Amygdala (tissue), 56 donors: ENCODE measurements at regions not wholly inside any gene's neighbourhood (a gene's known extent, or its start where the extent isn't known, plus 50 kb on each side); places are given as distances from the start of the nearest gene placed in this dataset.

Source experiments
- DNase-seq, 56 donors: peaks; one replicate each; lab custom pipeline; 2025; lab: John Stamatoyannopoulos, UW

DNA sequence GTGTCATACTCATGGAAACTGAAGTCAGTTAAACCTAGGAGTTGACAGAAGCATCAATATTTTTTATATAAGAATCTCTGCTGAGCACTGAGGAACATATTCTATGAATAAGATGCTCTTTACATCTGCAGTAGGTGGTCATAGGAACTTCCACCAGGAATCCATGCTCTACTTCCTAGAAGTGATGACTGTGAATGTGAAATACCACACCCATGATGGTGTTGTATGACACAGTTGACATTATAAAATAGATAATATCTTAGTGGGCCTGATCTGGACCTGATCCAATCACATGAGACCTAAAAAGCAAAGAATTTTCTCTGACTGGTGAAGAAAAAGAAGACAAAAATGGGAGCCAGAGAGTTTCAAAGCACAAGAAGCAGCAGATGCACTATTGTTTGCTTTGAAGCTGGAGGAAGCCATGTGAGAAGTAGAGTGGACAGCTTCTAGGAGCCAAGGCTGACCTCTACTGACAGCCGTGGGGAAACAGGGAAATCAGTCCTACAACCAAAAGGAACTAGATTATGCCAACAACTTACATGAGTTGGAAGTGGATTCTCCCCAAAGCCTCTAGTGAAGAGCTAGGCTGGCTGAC, 68.6 kb upstream of the HS3ST1 start:
- no peak for DNase-seq

DNA sequence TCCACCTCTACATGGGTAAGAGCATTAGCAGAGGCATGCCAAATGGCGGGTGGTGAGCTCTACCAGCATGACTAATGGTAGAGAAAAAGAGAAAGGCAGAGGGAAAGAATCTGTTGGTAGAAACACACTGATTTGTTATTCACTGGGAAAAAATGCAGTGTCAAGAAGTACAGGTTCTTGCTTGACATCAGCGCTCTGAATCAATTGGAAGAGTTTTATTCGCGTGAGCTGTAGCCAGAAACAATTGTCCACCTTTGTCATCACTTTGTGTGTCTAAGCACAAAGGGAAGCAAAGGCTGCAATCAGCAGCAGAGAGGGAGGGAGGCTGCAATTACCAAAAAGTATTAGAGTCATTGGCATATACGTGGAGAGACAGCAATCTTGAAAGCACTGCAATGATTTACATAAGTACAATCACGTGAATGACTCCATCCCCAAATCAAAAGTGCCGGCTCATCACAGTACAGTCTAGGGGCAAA, 67.7 kb upstream of the HS3ST1 start:
- DNase-seq, result no peak

DNA sequence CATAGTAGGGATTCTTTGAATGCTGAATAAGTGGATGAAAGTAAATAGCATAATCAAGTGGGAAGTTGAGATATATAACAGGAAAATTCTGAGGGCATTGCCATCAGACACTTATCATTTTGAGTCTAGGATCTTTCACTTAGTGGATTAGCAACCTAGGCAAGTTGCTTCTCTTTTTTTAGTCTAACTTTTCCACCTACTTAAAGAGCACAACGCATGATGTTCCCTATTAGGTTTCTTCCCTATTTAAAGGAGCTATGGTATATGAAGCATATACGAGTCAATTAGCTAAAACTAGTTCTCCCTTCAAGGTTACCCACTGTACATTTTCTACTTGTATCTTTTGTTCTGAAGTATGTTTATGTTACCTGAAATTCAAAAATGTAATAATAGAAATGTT, 67.1 kb upstream of the HS3ST1 start:
- DNase-seq, result no peak

GRCh38 chr4:11495291-11495690, 66.6 kb upstream of the HS3ST1 start:
- DNase-seq, result no peak

- DNase-seq, result no peak
Observed at GRCh38 chr4:11494232-11494631, 65.5 kb upstream of the HS3ST1 start.

GRCh38 chr4:11489453-11490083, 60.9 kb upstream of the HS3ST1 start:
- no peak for DNase-seq

- DNase-seq, result no peak
Observed at GRCh38 chr4:11488657-11489452, 60.2 kb upstream of the HS3ST1 start.

GRCh38 chr4:11487868-11488544, 59.3 kb upstream of the HS3ST1 start:
- no peak for DNase-seq

DNA sequence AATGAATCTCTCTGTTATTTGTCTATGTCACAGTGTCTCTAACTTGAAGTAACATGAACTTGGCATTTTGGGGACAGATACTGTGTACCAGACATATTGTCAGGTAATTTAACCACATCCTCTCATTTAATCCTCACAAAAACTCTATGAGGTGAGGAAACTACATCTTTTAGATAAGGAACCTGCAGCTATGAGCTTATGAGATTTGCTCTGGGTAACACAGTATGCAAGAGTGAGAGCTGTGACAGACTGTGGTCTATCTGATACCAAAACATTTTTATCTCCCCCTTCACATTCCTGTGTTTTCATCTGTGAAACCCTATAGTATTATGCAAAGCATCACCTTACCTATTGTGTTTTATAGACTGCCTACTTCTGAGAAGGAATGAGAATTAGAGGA, 58.4 kb upstream of the HS3ST1 start:
- DNase-seq, result no peak

DNA sequence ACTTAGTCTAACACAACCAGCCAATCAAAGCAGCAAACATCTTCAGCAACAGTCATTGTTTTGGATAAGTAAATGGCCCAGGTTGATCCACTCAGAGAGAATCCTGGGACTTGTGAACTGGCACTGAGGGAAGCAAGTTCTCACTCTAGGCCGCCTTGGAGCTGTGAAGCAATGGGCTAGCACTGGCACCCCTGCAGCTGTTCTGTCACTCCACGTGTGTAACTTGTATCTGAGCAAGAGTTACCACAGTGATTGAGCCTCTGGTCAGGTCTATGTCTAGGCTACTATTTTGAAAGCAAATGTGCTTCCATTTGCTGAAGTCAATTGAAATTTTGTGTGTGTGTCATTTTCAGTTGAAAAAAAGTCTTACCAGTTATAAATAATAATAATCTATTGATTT, 57.2 kb upstream of the HS3ST1 start:
- DNase-seq, result no peak

GRCh38 chr4:11484531-11484930, 55.8 kb upstream of the HS3ST1 start:
- no peak for DNase-seq

DNA sequence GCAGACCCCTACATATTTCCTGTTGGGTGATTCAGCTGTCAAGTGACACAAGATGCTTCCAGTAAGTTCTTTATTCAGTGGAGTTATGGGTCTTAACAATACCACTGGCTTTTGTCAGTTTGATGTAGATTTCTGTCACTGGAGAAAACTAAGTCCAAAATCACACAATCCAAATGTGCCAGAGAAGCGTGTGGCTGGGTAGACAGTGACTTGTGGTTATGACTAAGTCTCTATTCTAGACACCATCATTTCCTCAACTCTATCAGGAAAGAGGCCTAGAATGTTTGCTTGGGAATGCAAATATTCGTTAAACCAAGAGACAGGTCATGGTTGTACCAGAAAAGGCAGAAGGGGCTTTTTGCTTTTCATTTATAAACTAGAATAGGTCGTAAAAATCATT, 54.4 kb upstream of the HS3ST1 start:
- DNase-seq, result no peak

DNA sequence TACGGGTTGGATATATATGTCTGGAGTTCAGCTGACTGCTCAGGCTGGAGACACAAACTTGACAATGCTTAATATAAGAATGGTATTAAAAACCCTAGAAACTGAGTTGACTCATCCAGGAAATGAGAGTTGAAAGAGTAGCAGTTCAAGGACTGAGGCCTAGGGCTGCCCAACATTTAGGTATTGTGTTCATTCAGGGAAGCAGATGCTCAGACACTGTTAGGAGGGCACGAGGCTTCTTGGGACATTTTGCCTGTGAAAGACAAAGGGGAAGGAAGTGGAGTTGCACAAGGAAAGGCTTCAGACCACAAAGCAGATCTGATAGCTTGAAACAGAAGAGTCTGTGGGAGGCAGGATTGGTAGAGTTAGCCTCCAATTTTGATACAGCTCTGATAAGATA, 52.0 kb upstream of the HS3ST1 start:
- DNase-seq, result peak in 12 of 56 donors; percentile 2 to 52 (median 12)
